ENCODE measurements at regions not wholly inside any gene's neighbourhood (a gene's known extent, or its start where the extent isn't known, plus 50 kb on each side); places are given as distances from the start of the nearest gene placed in this dataset.

- H4K20me1 ChIP-seq (replicated peaks in 1 of 2; ENCODE audit: control insufficient read depth in 1 of 2, insufficient read depth in 2 of 2, low read length in 2 of 2) = no peaks in the 10 kb centered on the region
- ChIA-PET POLR2A (ENCODE audit: partially characterized antibody) (no interaction called here), CTCF (ENCODE audit: partially characterized antibody) (no interaction called here)
- H3K56ac ChIP-seq (replicated peaks; ENCODE audit: insufficient read length, low read depth, low read length) = no peak overlapping the region
- no peak overlapping the region for H3K4me3 ChIP-seq (ENCODE audit: extremely low read depth in 1 of 4, insufficient read depth in 2 of 4, low read depth in 3 of 4, low read length in 4 of 4)
- no peak overlapping the region for H3K4me2 ChIP-seq (ENCODE audit: insufficient read depth in 1 of 2, low read depth in 2 of 2, low read length in 2 of 2)
- H3K23ac ChIP-seq (ENCODE audit: insufficient read length) = no peak overlapping the region
- no peaks in the 10 kb centered on the region for H3K23me2 ChIP-seq (ENCODE audit: low read depth, low read length)
- no peak overlapping the region for H3K14ac ChIP-seq (ENCODE audit: insufficient read length)
- no peaks in the 10 kb centered on the region for H3K9me3 ChIP-seq (ENCODE audit: insufficient read depth in 2 of 2, low read depth in 1 of 2, low read length in 1 of 2)
- H2AK5ac ChIP-seq (ENCODE audit: low read depth, low read length) = no peak overlapping the region
- no peak overlapping the region for H2BK12ac ChIP-seq (ENCODE audit: low read depth, low read length)
- no peak overlapping the region for H4K5ac ChIP-seq (ENCODE audit: insufficient read length, low read depth, low read length)
- no peak overlapping the region for H3K4ac ChIP-seq (replicated peaks; ENCODE audit: insufficient read length, low read depth, low read length)
- H3K4me1 ChIP-seq (replicated peaks in 1 of 4; ENCODE audit: control insufficient read depth in 3 of 4, insufficient read depth in 4 of 4, low read length in 3 of 4) = peaks cover 0 to 3% (median 0%) of the 10 kb centered on the region in 4 experiments; a peak in 2 of 7 replicates
- H2BK20ac ChIP-seq (ENCODE audit: low read length) = no peak overlapping the region
- H3K79me1 ChIP-seq (ENCODE audit: low read depth, low read length) = no peaks in the 10 kb centered on the region
- H4K8ac ChIP-seq (ENCODE audit: extremely low read depth, insufficient read depth, low read length) = no peak overlapping the region
- H2BK15ac ChIP-seq (ENCODE audit: low read length) = no peak overlapping the region
- no peak overlapping the region for H2BK120ac ChIP-seq (replicated peaks; ENCODE audit: low read depth, low read length)
- no peak overlapping the region for H3K9ac ChIP-seq (replicated peaks in 1 of 4; ENCODE audit: extremely low read depth in 1 of 4, low read depth in 3 of 4, low read length in 3 of 4)
- H3K36me3 ChIP-seq (ENCODE audit: control insufficient read depth in 2 of 4, insufficient read depth in 4 of 4, low read length in 3 of 4) = no peaks in the 10 kb centered on the region
- no peak for DNase-seq (ENCODE audit: low read depth in 1 of 2, low spot score in 2 of 2)
- H2AFZ ChIP-seq (ENCODE audit: low read length) = no peak overlapping the region
- no peaks in the 10 kb centered on the region for H3K79me2 ChIP-seq (ENCODE audit: control insufficient read depth in 1 of 2, insufficient read depth in 2 of 2, low read length in 2 of 2)
- H3K18ac ChIP-seq (ENCODE audit: extremely low read depth, low read length) = no peak overlapping the region
- H4K91ac ChIP-seq (replicated peaks; ENCODE audit: insufficient read length, low read length) = no peak overlapping the region
- FAIRE-seq = no peak
- no peak overlapping the region for H2BK5ac ChIP-seq (ENCODE audit: low read depth, low read length)
- no peak overlapping the region for H3K27ac ChIP-seq (ENCODE audit: low read depth, low read length)
- H3K27me3 ChIP-seq (replicated peaks in 1 of 4; ENCODE audit: control insufficient read depth in 3 of 4, extremely low read depth in 1 of 4, insufficient read depth in 3 of 4, low read length in 3 of 4) = no peaks in the 10 kb centered on the region
- no peak for TF ChIP-seq CBX8 (IDR thresholded peaks at IDR 0.05; ENCODE audit: borderline replicate concordance, low read depth, low read length)
- TF ChIP-seq TEAD4 (IDR thresholded peaks at IDR 0.05; ENCODE audit: low read depth, low read length) = no peak
- no peak for TF ChIP-seq ATF2 (IDR thresholded peaks at IDR 0.05; ENCODE audit: low read length)
- no peak for TF ChIP-seq CEBPB (IDR thresholded peaks at IDR 0.05; ENCODE audit: low read depth, low read length)
- TF ChIP-seq RFX5 (IDR thresholded peaks at IDR 0.05; ENCODE audit: borderline replicate concordance, low read depth, low read length) = no peak
- TF ChIP-seq TAF7 (optimal IDR thresholded peaks at IDR 0.05; ENCODE audit: borderline replicate concordance, low read depth, low read length) = no peak
- no peak for TF ChIP-seq CBX5 (IDR thresholded peaks at IDR 0.05; ENCODE audit: low read depth, low read length)
- TF ChIP-seq, protein P1, sequence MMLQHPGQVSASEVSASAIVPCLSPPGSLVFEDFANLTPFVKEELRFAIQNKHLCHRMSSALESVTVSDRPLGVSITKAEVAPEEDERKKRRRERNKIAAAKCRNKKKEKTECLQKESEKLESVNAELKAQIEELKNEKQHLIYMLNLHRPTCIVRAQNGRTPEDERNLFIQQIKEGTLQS (IDR thresholded peaks at IDR 0.05; ENCODE audit: insufficient read depth, low read depth, low read length) = no peak
- no peak for TF ChIP-seq KDM1A (IDR thresholded peaks at IDR 0.05; ENCODE audit: borderline replicate concordance, low read length)
- TF ChIP-seq RAD21 (IDR thresholded peaks at IDR 0.05 in 1 of 2, conservative IDR thresholded peaks at IDR 0.05 in 1 of 2; ENCODE audit: low read depth in 2 of 2, low read length in 2 of 2) = no peak
- no peak for TF ChIP-seq RXRA (IDR thresholded peaks at IDR 0.05; ENCODE audit: insufficient read depth, low read depth, low read length)
- no peak for TF ChIP-seq MAFK (IDR thresholded peaks at IDR 0.05; ENCODE audit: low read depth, low read length)
- no peak for TF ChIP-seq SUZ12 (IDR thresholded peaks at IDR 0.05; ENCODE audit: low read length)
Measured at GRCh38 chr12:61414470-61414869, 845.7 kb upstream of the USP15 start.
